HG03066 (cell line): ENCODE measurements at regions not wholly inside any gene's neighbourhood (a gene's known extent, or its start where the extent isn't known, plus 50 kb on each side); places are given as distances from the start of the nearest gene placed in this dataset.
"Not testable (repeated sequence)": the region's sequence is repeated elsewhere in the genome, so short reads cannot be mapped to it uniquely, and the experiment has no call there.

Experiments used
- ATAC-seq: cut with Tn5 transposase; IDR thresholded peaks from one replicate; pipeline ENCODE4 v1.9.1; 2021; ENCODE audit warnings: low read depth; ENCODE audit not compliant: unreplicated experiment

DNA sequence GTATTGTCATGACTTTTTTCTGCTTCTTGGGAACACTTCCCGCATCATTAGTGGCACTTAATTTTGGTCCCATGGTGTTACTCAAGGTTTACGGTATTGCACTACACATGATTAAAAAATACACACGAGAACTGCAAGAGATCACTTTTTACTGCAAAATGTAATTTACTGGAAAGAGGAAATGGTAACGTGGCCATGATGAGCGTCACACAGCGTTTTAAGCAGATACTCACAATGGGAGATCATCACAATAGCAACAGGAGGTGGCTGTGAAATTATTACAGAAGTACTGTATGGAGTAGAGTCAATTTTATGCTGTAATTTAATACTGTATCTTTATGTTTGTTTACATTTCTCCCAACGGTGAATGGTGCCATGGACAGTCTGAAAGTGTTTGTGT is 1510.3 kb downstream of the AMY1C start:
- ATAC-seq: no peak

DNA sequence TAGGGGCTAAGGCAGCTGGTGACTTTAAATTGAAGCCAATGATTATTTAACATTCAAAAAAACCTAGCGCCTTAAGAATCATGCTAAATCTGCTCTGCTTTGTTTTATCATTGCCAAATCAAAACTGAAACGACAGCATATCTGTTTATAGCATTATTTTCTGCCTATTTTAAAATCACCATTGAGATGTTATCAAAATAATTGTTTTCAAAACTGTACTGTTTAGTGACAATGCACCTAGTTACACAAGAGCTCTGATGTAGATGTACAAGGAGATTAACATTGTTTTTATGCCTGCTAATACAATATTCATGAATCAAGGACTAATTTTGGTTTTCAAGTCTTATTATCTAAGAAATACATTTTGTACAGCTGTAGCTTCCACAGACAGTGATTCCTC is 1521.3 kb downstream of the AMY1C start:
- ATAC-seq: no peak

DNA sequence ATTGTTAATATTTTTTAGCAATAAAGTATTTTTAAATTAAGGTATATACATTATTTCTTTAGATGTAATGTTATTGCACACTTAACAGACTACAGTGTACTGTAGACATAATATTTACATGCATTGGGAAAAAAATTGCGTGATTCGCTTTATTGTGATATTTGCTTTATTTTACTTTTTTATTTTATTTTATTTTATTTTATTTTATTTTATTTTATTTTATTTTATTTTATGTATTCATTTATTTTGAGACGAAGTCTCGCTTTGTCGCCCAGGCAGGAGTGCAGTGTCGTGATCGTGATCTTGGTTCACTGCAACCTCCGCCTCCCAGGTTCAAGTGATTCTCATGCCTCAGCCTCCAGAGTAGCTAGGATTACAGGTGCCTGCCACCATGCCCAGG is 1522.7 kb downstream of the AMY1C start:
- ATAC-seq: not testable (repeated sequence)

DNA sequence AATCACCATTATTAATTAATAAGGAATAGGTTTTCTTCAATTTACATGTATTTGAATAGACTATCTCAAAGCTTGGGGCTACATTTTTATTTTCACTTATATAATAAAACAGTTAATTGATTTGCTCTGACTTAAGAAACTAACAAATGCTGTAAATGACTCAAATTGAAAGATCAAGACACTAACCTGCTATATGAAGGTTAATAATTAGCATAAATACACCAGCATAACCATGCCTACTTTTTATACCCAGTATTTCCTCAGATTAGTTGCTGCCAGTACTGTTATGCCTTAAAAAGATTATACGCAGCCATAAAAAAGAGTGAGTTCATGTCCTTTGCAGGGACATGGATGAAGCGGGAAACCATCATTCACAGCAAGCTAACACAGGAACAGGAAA is 1545.1 kb downstream of the AMY1C start:
- no peak for ATAC-seq

DNA sequence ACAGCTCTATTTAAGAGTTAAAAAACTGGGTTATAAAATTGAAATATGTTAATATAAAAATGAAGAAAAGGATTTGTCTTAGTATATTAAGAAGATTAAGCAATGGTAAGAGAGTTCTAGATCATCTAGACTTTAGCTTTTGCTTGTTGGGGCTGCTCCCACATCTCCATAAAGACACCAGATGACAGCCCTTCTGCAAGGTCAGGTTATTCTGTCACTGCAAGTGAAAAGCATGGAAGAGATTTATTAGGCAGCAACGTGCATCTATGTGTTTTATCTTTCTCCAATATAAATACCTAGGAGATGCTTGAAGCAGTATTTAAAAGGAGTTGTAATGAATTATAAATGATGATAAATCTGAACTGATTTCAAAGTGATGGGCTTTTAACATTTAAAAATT is 1560.4 kb downstream of the AMY1C start:
- ATAC-seq: no peak

DNA sequence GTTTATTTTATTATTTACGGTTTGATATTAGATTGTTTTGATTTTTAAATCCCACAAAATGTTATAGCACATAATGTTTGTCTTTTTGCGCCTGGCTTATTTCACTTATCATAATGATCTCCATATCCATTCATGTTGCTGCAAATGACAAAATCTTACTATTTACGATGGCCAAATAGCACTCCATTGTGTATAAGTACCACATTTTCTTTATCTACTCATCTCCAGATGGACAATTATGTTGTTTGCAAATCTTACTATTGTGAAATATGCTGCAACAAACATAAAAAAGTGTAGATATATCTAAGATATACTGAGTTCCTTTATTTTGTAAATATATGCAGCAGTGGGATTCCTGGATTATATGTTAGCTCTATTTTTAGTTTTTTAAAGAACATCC is 1568.3 kb downstream of the AMY1C start:
- ATAC-seq: no peak

DNA sequence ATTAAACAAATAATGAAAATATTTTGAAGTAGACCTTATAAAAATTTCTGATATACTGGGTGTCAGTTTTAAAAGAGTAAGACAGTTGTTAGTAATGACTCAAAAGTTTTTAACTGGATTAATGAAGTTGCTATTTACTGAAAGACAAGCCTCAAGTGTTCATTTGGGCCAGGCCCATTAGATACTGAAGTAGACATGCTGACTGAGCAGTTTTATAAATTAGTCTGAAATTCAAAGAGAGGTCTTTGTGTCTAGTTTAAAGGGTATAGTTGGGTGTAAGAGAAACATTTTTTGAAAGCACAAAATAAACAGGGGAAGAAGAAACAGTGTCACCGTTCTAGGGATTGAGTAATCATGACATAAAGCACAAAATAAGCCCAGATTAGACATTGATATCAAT is 1577.2 kb downstream of the AMY1C start:
- ATAC-seq: no peak

DNA sequence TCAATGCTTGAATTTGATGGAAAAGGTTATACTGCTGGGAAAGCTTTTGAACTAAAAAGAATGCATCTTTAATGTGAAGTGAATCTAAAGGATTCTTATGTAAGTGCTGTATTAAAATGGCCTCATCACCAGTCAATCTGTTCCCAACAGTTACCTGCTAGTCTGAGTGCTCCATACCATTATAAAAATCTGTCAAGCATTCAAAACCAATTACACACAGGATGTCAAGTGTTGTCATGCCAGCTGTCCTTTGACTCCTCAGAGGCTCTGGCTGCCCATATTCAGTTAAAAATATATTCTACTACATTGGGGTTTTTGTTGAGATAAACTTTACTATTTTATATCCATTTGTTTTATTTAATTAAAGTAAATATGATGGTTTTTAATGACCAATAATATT is 1587.7 kb downstream of the AMY1C start:
- no peak for ATAC-seq

DNA sequence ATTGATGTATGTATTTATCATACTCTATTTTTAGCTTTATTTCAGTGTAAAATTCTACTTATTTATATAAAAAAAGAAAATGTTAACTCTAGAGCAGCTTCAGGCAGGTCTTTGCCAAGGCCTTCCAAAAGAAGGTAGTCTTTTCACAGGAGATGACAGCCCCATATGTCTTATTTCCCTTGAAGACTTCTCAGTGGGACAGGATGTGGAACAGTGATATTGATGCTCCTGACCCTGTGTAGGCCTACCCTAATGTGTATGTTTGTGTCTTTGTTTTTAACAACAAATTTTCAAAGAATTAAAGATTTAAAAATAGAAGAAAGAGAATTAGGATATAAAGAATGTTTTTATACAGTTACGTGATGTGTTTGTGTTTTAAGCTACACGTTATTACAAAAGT is 1593.6 kb downstream of the AMY1C start:
- no peak for ATAC-seq

DNA sequence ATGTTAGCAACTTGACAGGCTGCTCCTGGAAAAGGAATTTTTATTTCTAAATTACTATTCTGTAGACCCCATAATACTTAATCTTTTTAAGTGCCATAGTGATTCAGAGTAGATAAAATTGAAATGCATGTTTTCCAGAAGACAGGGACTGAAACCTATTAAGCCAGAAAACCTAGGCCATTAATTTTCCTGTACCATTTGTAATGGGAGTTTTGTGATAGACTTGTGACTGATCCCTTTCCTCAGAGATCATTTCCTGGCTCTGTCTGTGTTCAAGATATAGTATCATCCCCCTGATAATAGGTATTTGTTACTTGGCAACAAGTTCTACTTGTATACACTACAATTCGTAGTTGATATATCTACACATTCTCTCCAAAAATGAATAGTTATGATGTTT is 1609.8 kb downstream of the AMY1C start:
- ATAC-seq: no peak

DNA sequence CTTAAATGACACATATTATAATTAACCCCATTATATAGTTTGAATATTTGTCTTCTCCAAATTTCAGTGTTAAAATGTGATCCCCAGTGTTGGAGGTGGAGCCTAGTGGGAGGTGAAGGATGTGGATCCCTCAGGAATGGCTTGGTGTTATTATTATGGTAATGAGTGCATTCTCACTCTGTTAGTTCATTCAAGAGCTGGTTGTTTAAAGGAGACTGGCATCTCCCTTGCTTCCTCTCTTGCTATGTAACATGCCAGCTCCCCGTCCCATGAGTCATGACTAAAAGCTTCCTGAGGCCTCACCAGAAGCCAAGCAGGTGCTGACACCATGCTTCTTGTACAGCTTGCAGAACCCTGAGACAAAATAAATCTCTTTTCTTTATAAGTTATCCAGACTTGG is 1612.7 kb downstream of the AMY1C start:
- ATAC-seq: no peak

DNA sequence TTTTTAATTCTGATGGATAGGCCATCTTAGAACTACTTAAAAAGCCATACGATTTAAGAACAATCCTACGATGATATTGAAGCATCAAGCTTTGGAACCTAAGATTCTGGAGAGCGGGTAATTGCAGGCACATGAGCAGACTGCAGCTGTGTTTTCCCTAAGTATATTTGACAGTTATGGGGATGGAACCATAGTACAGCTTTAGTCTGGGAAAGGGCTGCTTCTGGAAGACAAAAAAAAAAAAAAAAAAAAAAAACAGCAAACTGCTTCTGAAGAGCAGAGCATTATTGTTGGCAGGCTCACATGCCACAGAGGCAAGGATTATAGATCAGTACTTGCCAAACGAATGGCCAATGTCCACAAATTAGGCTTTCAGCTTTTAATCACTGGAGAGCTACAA is 1618.7 kb downstream of the AMY1C start:
- no peak for ATAC-seq

DNA sequence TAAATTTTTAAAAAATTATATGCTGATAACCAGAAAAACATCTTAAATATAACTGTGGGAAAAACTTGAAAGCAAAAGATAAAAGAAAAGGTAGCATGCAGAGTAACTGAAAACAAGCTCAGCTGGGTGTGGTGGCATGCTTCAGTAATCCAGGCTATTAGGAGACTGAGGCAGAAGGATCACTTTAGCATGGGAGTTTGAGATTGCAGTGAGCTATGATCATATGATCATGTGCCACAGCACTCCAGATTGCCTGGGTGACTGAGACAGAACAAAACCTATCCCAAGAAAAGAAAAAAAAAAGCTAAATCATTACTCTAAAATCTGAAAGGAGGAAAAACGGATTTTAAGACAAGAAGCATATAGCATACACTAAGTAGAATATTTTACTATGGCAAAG is 1624.0 kb downstream of the AMY1C start:
- ATAC-seq: no peak

DNA sequence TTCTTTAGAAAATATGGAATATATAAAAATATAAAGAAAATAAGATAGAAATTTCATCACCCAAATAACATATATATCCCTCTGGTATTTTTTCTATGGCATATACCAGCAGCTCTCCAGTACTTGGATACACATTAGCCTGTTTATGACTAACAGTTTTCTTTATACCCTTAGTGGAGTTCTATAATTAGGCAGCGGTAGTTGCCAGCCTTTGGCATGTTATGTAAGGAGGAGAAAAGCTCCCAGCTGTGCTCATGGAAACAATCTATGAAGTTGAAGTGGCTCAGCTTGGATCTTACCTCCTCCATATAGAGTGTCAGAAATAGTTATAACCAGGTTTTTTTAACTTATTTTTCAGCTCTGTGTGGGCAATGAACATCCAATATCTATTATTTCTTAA is 1636.8 kb downstream of the AMY1C start:
- ATAC-seq: no peak

DNA sequence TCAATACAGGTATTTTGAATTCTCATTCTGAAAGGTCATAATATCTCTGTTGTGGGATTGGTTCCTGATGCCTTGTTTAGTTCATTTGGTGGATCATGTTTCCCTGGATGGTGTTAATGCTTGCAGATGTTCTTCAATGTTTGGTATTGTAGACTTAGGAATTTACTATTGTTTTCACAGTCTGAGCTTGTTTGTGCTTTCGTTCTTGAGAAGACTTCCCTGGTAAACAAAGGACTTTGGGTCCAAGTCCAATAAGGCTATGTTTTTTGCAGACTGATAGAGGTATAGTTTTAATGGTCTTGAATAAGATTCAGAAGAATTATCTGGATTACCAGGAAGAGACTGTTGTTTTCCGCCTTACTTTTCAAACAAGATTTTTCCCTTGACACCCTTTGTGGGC is 1646.3 kb downstream of the AMY1C start:
- no peak for ATAC-seq

DNA sequence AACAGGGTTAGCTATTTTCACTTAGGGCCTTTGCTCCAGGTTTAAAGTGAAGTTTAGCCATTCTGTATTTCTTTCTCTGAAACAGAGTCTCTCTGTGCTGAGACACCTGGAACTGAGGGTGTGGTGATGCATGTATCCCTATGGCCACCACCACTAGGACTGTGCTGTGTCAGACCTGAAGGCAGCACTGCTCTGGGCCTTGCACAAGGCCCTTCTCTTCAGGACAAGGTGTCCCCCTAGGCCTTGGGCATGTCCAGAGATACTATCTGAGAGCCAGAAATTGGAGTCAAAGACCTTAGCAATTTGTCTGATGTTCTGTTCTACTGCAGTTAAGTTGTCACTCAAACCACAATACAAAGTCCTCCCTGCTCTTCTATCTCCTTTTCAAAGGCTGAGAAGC is 1649.2 kb downstream of the AMY1C start:
- no peak for ATAC-seq

DNA sequence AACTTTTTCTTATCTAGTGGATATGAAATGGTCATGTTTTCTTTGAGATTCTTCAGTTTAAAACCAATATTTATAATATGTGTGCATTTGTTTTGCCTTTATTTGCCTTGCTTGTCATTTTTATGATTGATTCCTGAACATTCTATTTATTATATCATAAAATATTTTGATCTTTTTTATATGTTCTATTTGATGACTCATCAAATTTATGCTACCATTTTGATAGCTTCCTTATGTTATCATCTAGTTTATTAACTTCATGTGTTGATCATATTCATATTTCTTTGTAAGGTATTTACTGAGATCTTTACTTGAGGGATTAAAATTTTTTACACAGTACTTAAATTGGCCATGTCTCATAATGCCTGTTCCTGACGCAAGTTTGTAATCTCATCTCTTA is 1650.0 kb downstream of the AMY1C start:
- no peak for ATAC-seq

DNA sequence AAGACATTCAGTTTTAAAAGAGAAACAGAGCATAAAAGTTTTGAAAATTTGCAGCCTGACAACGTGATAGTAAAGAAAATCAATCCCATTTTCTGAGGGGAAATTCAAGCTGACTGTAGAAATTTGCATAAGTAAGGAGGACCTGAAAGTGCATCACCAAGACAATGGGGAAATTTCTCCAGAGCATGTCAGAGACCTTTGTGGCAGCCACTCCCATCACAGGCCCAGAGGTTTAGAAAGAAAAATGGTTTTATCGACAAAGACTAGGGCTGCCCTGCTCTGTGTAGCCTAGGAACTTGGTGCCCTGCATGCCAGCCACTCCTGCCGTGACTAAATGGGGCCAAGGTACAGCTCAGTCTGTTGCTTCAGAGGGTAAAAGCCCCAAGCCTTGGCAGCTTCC is 1640.2 kb upstream of the PRMT6 start:
- no peak for ATAC-seq

DNA sequence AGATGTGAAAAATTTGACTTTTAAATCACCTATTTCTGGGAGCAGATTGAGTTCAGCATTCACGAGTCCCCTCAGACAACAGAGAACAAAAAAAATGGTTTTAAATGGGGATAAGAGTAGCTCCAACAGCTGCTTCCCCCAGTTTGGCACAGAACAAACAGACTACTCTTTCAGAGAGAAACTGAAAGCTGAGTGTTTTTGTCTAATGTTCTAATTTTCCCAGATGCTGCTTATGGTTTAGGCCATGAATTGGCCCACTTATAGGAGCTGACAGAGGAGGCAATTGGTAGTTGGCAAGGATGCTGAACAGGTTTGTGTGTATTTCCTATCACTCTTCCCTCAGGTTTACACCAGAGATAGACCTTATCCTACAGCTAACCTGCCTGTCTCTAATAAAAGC is 1637.4 kb upstream of the PRMT6 start:
- ATAC-seq: no peak

DNA sequence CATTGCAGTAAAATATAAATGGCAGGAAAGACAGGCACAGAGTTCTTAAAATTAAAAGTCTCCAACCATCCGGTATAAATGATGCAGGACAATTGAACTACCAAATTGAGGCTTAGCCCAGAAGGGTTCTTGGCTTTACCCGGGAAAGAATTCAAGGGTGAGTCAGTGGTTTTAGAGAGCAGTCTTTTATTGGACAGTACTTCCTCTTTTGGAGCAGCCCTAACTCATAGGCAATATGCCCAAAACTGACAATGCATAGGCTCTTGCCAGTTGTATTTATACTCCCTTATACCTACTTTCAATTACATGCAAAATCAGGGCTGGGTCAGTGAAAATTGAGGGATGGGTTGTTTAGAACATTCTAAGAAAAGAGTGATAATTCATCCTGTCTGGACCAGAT is 1628.9 kb upstream of the PRMT6 start:
- ATAC-seq: no peak

DNA sequence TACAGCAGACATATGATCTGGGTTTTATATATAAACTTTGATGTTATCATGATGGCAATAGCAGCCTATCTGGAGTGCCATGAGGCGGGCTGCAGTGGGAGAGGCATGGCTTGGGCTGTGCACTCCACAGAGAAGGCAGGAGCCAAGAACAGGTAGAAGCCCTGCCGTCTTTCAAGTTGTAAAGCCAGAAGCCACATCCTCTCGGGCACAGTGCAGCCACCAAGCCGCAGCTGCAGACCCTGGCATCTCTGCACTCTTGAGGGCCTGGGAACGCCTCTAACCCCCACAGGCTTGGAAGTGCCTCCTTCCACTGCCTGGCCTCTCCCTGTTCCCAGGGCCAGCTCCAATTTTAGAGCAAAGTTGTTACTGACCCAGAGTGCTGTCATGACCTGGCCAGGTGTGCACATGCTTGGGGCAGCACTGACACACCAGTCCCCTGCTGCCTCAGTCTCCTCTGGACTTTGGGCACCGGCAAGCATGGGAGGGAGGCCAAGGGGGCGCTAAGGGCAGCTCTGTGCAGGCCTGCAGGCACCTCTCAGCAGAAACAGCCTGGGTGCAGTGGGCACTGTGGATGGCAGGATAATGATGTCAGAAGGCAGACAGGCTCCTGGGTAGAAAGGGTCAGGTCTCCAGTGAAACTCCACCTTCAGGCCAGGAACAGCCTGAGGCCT is 1619.8 kb upstream of the PRMT6 start:
- ATAC-seq: no peak

DNA sequence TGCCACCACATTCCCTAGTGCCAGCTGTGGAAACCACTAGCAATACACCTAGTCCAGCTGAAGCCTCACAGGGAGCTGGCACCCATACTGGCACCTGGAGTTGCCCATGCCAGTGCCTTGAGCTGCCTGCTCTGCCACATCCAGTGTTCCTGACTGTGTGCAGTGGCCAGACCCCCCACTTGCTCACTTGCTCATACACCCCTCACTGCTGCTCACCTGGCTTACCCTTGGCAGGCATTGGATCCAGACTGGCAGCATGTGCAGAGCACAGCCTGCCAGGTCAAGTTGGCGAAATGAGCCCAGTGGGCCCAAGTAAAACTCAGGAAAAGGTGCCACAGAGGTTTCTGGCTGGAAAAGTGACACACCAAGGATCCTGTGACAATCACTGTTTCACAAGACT is 1618.6 kb upstream of the PRMT6 start:
- no peak for ATAC-seq

DNA sequence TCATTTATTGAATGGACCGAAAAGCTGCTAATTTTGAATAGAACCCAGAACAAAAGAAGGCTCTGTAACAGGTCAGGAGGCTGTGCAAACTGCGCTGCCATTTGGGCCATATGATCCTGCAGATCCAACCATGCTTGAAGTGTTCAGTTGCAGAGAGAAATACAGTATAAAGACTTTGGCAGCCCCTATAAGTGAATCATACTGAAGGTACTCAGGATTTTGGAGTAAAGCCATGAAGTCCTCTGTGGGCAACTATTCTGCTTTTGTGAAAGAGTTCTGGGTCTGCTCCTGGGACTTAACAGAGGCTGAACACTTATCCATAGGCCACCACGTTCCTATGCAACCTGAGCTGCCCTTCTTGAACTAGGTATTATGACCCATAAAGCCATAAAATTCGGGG is 1613.6 kb upstream of the PRMT6 start:
- ATAC-seq: no peak
